Lower lobe of right lung (tissue), 2 donors: ENCODE measurements at regions not wholly inside any gene's neighbourhood (a gene's known extent, or its start where the extent isn't known, plus 50 kb on each side); places are given as distances from the start of the nearest gene placed in this dataset.

Source experiments
- ATAC-seq, 2 donors: fragments of 200-7000 bp; cut with Tn5 transposase; one replicate each; pipeline ENCODE4 v1.9.1; 2020 to 2022; ENCODE audit warnings: mild to moderate bottlenecking in 2 of 2, moderate library complexity in 2 of 2
- DNase-seq: peaks from one replicate; pipeline ENCODE4 v3.0.0-alpha.2; 2020
- H3K27ac ChIP-seq: fragments of 200-600 bp; one replicate; pipeline ENCODE4 v1.8.0; 2022
- H3K27me3 ChIP-seq: fragments of 200-600 bp; one replicate; pipeline ENCODE4 v1.8.0; 2022; ENCODE audit warnings: low read depth
- H3K36me3 ChIP-seq: fragments of 200-600 bp; one replicate; pipeline ENCODE4 v1.8.0; 2022; ENCODE audit warnings: mild to moderate bottlenecking
- H3K4me1 ChIP-seq: fragments of 200-600 bp; one replicate; pipeline ENCODE4 v1.8.0; 2022
- H3K4me3 ChIP-seq: fragments of 200-600 bp; one replicate; pipeline ENCODE4 v1.8.0; 2022; ENCODE audit warnings: mild to moderate bottlenecking
- H3K9me3 ChIP-seq: fragments of 200-600 bp; one replicate; pipeline ENCODE4 v1.8.0; 2022
- CTCF ChIP-seq: fragments of 200-600 bp; IDR thresholded peaks from one replicate; pipeline ENCODE4 v1.8.0; 2022; ENCODE audit warnings: antibody characterized with exemption, mild to moderate bottlenecking
- intact Hi-C: fragments of 100-400 bp; cut with DNase I; formaldehyde crosslinking; loops from one replicate; pipeline ENCODE4 v1.11.0; 2022
- donor health status: DM: no; HTN: yes; CAD: no; lungs with severe emphysema.

DNA sequence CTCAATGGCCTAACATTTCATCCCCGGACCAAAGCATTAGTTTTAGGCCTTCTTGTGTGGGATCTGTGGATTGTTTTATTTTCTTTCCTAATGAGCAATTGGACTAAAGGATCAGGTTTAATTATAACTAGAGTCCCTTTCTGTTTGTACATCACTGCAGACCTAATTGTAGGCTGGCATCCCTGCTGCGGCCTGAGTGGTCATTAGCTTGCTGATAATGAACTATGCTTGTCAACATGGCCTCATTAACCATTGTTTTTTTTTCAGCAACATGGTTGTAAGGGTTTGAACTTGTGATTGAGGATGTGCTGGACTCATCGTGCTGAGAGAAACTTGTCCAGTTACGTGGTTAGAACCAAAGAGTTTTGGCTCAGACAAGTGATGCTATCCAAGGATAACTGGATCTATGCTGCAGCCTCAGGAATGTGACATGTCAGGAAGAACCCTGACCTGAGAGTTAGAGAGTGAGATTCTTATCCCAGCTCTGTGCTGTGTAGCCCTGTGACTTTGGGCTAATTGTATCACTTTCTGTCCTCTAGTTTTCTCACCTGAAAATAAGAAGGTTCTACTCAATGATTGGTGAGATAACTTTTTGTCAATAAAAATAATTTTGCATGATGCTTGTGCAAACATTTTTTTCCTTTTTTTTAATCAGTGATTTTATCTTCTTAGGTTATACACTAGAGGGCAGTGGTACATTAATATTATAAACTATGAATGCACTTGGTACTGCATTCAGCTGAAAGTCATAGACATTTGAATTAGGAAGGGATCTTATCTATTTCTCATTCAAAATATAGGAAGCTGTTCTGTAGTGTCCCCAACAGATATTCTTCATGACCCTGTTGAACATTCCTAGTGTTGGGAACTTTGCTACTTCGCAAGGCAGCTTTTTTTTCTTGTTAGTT is 140.9 kb downstream of the RNF144B start:
- intact Hi-C loops: no loop called here
- ATAC-seq: no peak
- TF ChIP-seq CTCF: peak; percentile 26
- H3K9me3 ChIP-seq: no peaks in the 10 kb centered on the region
- H3K27me3 ChIP-seq: no peaks in the 10 kb centered on the region
- no peaks in the 10 kb centered on the region for H3K4me1 ChIP-seq
- no peak overlapping the region for H3K27ac ChIP-seq
- DNase-seq: no peak
- no peak overlapping the region for H3K4me3 ChIP-seq
- H3K36me3 ChIP-seq: no peaks in the 10 kb centered on the region

DNA sequence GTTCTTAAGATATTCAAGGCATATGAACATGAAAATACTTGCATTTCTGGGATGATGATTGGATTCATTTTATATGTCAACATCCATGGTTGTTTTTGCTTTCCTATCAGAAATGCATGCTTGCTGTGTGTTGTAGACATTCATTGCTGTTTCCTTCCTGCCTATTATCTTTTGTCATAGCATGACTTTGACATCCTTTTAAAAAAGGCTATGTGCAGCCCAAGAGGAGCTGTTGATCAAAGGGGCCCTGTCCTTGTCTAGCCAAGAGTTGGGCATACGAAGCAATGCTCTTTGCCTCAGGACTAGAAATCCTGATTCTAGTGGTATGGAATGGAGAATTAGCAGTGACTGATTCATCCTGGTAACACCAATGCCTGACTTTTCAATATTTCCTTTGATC is 143.1 kb downstream of the RNF144B start:
- TF ChIP-seq CTCF: no peak
- DNase-seq (no peak), ATAC-seq (no peak)
- Histone ChIP-seq H3K9me3 (no peaks in the 10 kb centered on the region), H3K27ac (no peak overlapping the region), H3K27me3 (no peaks in the 10 kb centered on the region), H3K4me3 (no peak overlapping the region), H3K36me3 (no peaks in the 10 kb centered on the region), H3K4me1 (no peaks in the 10 kb centered on the region)
- intact Hi-C loops: no loop called here

GRCh38 chr6:18532139-18532538 is 145.0 kb downstream of the RNF144B start:
- intact Hi-C loops: no loop called here
- DNase-seq (no peak), ATAC-seq (no peak)
- Histone ChIP-seq H3K4me3 (no peak overlapping the region), H3K36me3 (no peaks in the 10 kb centered on the region), H3K4me1 (no peaks in the 10 kb centered on the region), H3K27ac (no peak overlapping the region), H3K27me3 (no peaks in the 10 kb centered on the region), H3K9me3 (no peaks in the 10 kb centered on the region)
- TF ChIP-seq CTCF: no peak

DNA sequence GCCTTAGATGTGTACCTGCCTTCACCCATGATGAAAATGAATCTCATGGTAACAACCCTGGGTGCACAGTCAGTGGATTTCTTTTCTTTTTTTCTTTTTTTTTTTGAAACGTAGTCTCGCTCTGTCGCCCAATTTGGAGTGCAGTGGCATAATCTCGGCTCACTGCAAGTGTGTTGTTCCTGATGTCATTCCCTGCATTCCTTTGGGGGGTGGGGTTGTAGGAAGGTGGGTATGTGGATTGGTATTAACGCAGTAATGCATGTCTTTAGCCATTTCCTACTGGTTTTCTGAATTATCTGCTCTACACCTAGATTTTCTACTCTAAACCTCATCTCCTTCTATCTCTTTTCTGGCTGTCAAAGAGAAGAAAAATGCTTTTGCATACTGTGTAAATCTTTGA is 146.6 kb downstream of the RNF144B start:
- intact Hi-C loops: no loop called here
- ATAC-seq: peak in 1 of 2 donors; percentile 49
- no peak for TF ChIP-seq CTCF

DNA sequence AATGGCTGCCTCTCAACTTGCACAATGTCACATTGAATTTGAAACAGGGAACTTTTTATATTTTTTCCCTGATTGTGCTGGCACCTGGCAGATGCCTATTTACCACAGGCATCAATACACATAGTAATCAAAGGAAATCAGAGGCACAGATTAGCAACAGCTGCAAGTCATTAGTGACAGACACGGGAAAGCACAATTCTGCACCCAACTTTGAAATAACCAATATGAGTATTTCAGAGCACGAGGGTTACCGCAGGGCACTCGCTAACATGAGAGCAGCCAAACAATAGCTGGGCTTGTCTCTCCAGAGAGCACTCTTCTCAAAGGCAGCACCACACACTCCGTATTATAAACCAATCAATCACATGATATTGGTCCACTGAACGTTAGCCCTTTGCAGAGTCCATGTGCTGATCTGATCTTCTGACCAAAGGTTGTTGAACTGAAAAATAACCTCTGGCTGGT is 149.5 kb downstream of the RNF144B start:
- Histone ChIP-seq H3K27ac (no peak overlapping the region), H3K36me3 (no peaks in the 10 kb centered on the region), H3K27me3 (no peaks in the 10 kb centered on the region), H3K4me1 (no peaks in the 10 kb centered on the region), H3K4me3 (no peak overlapping the region), H3K9me3 (no peaks in the 10 kb centered on the region)
- no peak for ATAC-seq
- no peak for DNase-seq
- intact Hi-C loops: no loop called here
- TF ChIP-seq CTCF: no peak

More for the DNA sequence above, 146.6 kb downstream of the RNF144B start:
- Histone ChIP-seq H3K4me3 (no peak overlapping the region), H3K27me3 (no peaks in the 10 kb centered on the region), H3K36me3 (no peaks in the 10 kb centered on the region), H3K4me1 (no peaks in the 10 kb centered on the region), H3K9me3 (no peaks in the 10 kb centered on the region), H3K27ac (no peak overlapping the region)
- DNase-seq: no peak
